NOMO-1 treated with DMSO at 0.1 percent for 48 hours (cell line): ENCODE measurements at regions not wholly inside any gene's neighbourhood (a gene's known extent, or its start where the extent isn't known, plus 50 kb on each side); places are given as distances from the start of the nearest gene placed in this dataset.
"Not testable (repeated sequence)": the region's sequence is repeated elsewhere in the genome, so short reads cannot be mapped to it uniquely, and the experiment has no call there.

ENCODE experiments used
- DNase-seq: peaks from one replicate; lab custom pipeline; 2025; ENCODE audit not compliant: unreplicated experiment; lab: John Stamatoyannopoulos, UW

DNA sequence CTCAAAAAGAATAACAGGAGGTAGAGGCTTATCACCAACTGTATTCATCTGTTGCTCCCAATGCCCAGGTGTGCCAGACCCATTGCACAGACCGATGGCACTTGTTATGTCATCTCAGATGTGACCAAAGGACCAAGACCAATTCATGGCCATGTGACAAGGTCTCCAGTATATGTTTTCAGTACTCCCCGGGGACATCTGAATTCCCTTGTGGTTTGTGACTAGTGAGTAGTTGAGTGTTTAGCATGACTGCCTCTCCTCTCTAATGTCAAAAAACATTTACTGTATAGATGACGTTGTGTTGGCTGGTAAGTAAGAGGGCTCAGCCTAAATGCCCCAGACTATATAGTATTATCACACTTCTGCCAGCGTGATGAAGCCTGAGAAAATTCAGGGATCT is 202.1 kb upstream of the SMIM30 start:
- DNase-seq, result no peak

DNA sequence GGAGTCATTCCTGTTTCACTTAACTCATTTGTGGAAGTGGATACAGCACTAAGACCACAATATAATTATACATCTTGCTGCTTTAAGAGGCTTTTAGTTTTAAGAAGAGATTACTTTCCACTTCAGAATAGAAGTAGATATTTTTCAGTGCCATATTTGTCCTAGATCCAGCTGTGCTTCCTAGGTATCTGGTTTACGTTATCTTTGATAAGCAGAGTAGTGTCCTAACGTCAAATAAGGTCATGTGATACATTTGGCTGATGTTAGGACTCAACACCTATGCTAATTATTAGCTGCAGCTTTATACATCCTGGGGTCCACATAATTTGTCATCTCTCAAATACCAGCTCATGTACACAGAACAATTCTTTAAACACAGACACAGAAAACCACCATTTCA is 196.2 kb upstream of the SMIM30 start:
- DNase-seq, result no peak

DNA sequence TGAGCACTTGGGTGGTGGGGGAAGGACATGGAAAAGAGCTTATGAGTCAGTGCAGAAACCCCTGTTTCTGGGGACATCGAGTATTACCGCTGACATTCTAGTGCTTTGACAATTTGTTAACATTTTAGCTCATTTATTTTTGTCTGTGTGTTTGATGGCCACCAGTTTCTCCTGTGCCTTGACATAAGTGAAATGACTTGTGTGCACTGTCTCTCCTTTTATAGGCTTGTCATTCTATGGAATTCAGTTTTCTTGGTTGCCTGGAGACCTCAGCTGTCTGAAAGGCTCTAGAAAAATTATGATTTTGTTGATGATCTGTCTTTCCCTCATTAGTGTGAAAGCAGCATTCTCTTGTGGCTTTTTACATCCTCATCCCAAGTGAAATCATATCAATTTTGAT is 190.0 kb upstream of the SMIM30 start:
- DNase-seq, result no peak

DNA sequence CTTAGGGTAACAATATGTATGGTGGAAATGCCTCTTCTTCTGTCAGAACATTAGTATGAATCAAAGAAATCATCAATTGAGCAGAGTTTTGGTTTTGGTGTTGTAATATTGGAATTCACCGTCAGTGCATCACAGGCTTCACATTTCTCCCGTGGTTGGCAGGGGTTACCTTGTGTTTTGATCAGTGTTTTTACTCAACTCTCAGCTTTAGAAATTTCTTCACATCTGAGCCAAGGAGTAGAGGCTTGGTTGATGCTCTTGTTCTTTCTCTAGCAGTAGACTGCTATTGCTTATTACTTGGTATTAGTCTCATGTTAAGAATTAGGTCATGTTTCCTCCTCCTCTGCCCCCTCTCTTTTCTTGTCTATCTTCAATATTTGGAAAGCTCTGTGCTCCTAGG is 188.8 kb upstream of the SMIM30 start:
- no peak for DNase-seq

DNA sequence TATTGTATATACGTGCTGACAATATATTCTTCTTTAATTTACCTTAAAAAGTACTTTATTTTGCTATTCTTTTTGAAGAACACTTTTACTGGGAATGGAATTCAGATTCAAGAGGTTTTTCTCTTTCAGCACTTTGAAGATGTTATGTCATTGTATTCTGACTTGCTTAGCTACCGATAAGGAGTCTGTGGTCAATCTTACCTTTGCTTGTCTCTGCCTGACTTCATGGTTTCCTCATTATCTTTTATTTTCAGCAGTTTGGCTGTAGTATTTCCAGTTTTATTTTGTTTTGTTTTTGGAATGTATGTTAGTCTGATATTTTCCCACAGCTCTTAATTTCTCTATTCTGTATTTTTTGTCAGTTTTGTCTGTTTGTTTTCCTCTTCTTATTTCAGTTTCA is 187.9 kb upstream of the SMIM30 start:
- no peak for DNase-seq

DNA sequence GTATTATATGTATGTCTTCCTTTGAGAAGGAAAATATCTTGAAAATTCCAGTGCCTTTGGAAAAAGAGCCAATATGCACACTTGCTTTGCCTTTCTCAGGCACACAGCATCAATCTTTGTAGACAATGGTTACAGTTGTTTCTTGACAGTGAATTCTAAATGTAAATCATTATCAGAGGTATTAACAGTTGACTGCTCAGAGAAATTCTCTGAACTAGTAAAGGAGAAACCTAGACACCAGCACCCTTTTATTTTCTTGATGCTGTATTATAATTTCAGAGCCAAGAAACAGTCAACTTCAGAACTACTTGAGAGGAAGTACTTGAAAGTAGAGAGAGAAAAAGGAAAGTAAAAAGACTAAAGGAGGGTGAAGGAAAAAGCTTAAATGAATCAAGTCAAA is 185.8 kb upstream of the SMIM30 start:
- DNase-seq, result no peak

DNA sequence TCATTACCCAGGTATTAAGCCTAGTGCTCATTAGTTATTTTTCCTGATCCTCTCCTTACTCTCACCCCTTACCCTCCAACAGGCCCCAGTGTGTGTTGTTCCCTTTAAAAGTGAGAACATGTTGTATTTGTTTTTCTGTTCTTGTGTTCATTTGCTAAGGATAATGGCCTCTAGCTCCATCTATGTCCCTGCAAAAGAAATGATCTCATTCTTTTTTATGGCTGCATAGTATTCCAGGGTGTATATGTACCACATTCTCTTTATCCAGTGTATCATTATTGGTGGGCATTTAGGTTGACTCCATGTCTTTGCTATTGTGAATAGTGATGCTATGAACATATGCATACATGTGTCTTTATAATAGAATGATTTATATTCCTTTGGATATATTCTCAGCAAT is 185.0 kb upstream of the SMIM30 start:
- DNase-seq, result not testable (repeated sequence)

DNA sequence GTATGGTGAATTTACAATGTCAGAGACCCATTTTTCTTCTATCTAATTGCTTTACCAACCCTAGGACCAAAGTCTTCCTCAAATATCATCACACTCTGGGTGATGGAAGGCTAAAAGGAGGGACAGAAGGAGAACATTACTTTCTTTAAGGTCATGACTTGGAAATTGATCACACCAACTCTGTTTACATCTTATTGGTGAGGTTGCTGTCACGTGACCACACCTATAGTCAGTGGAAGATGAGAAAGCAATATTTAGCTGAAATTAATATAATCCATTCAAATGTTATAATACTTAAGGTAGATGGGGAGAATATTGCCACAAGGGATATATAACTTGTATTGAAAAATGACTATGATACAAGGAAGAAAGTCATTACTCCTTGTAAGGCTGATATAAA is 183.6 kb upstream of the SMIM30 start:
- DNase-seq, result no peak

DNA sequence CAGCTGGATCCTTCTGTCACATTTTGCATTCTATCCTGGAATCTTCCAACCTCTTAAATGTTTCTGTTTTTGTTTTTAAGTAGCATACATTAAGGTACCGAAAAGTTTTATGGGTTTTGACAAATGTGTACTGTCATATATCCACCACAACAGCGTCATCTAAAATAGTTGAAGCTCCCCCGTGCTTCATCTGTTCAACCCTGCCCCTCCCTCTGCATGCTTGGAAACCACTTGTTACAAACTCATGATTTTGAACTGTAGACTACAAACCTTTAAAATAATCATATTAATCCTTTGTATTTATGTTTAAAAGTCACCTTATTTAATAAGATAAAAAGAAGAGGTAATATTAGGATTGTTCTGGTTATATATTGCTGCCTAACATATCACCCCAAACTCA is 182.8 kb upstream of the SMIM30 start:
- DNase-seq, result no peak

DNA sequence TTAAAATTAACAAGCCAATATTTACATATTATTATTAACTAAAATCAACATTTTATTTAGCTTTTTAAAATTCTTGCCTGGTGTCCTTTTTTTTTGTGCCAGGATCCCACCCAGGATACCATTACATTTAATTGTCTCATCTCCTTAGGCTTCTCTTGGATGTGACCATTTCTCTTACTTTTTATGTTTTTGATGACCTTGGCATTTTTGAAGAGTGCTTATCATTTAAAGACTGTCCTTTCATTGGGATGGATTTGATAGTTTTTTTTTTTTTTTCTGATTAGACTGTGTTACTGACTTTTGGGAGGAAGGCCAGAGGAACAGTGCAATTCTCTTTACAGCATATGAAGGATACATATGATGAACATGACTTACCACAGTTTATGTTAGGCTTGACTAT is 181.4 kb upstream of the SMIM30 start:
- DNase-seq, result no peak

DNA sequence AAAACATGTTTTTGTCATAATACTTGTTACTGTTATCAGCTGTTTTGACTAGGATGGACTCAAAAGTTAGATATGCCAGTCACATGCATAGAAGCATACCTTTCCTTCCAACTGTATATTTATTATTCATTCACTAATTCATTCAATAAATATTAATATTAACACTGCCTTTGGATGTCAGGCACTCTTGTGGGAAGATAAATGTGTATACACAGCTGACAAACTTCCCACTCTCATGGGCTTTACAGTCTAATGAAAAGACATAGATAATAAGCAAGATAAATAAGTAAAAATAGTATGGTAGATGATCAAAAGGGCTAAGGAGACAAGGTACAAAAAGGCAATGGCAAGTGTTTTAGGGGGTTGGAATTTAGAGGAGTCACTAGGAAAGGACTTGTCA is 180.1 kb upstream of the SMIM30 start:
- no peak for DNase-seq

DNA sequence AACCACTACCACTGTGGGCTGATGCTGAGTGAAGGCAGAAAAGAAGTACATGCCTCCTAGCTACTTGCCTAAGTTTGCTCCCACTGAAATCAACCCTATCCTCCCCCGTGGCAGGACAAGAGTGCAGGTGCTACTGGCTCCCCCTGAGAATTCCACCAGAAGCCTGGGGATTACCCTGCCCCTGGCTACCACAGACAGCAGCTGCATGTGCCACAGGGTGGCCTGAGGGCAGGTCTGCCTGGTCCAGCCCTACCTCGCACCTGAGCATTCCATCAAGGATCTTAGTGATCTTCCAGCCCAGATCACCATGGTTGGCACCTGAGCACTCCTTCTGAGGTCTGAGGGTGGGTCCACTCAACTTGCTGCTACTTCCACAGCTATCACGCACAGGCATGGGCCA is 176.4 kb upstream of the SMIM30 start:
- DNase-seq, result no peak

DNA sequence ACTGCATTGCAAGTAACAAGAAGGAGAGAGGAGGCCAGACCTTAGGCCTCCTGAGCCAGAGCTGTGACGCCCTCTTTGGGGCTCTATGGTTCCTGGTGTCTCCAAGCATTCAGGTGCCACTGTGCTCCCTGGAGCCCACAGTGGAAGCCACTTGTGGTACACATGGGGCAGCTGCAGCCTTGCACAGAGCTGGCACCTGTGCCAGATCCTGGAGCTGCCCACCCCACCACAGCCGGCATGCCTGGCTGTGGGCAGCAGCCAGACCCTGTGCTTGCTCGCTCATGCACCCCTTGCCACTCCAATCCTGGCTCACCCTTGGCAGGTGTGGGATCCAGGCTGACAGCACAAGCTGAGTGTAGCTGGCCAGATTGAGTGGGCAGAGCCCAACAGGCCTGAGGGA is 173.8 kb upstream of the SMIM30 start:
- no peak for DNase-seq

DNA sequence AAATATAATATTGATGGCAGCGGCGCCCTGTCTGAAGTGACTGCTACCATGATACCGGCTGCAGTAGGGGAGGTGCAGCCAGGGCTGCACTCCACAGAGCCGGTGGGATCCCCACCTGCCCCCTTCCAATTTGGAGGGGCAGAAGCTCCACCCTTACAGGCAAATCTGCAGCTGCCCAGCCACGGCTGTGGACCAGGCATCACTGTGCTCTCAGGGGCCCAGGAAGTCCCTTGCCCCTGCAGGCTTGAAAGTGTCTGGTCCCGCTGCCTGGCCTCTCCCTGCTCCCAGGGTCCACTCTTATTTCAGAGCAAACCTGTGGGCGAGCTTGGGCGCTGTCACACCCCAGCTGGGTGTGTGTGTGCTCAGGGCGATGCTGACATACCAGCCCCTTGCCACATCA is 172.7 kb upstream of the SMIM30 start:
- DNase-seq, result no peak

DNA sequence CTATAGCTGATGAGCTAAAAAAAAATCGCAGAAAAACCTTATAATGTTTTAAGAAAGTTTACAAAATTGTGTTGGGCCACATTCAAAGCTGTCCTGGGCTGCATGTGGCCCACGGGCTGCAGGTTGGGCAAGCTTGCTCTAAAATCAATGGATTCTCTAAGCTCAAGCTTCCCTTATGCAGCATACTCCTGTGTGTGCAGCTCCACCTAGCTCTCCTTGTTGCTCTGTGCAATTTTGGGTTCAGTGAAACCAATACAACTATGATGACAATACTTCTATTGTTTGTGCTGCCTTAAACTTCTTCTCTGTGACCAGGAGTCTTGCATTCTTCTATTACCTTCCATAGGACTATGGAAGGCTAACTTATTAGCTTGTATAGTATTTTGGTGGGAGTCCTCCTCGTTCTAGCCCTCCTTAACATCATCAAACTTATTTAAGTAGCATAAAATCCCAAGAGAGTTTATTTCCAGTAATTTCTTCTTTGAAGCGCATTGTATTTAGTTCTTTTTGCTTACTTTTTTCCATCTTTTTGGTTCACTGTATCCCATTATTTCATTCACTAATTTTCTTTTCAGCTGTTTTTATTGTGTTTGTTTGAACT is 170.9 kb upstream of the SMIM30 start:
- peak; percentile 28 for DNase-seq

DNA sequence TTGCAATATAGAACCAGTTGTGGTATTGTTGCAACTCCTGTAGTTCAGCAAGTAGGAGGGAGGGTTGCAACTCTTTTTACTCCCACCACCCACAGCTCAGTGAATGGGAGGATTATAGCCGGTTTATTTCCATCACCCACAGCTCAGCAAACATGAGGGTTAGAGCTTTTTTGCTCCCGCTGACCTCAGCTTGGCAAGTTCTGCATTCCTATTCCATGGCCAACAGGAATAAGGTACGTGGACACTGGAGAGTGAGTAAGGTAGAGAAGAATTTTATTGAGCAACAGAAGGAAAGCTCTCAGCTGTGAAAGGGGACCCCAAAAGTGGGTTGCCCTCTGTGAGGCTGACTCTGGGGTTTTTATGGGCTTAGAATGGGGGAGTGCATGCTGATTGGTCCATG is 167.1 kb upstream of the SMIM30 start:
- no peak for DNase-seq

DNA sequence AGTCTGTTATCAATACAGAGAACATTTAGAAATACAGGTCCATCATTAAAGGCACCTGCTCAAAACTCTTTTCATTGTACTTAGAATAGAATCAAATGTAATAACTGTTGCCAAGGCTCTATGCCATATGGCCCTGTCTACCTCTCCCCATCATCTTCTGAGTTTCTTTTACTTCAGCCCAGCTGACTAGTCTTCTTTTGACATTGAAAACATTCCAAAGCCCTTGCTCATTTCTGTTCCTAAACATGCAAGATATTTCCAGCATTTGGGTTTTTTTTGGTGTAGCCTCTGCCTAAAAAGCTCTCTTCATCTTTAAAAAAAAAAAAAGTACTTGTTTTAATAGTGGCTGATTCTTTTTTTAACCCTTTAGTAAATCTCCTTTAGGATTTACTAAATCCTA is 165.5 kb upstream of the SMIM30 start:
- DNase-seq, result no peak

DNA sequence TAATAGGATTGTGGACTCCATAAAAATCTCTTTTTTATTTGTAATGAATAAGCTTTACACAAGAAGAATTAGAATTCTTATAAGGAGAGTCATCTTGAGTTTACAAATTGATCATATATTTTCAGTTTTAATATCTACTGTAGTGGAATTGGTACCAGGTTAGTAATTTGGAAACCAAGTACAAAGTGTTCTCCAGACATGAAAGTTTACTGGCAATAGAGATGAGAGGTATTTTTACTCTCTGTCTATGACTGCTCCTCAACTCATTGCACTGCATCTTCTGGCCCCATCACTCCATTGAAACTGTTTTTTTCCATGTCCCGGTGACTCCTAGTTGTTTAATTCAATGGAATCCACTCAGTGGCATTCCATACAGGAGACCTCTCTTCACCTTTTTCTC is 164.5 kb upstream of the SMIM30 start:
- DNase-seq, result no peak

DNA sequence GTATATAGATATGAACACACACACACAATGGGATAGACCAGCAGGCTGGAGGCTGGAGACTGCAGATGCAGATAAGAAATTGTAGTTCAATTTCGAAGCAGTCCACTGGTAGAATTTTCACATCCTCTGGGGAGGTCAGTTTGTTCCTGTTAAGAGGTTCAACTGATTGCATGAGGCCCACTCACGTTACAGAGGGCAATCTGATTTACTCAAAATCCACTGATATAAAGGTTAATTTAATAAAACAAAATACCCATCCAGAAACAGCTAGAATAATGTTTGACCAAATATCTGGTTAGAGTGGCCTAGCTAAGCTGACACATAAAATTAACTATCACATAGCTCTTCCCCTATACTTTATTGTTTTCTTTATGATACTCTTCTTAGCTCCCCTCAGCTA is 162.9 kb upstream of the SMIM30 start:
- DNase-seq, result no peak

DNA sequence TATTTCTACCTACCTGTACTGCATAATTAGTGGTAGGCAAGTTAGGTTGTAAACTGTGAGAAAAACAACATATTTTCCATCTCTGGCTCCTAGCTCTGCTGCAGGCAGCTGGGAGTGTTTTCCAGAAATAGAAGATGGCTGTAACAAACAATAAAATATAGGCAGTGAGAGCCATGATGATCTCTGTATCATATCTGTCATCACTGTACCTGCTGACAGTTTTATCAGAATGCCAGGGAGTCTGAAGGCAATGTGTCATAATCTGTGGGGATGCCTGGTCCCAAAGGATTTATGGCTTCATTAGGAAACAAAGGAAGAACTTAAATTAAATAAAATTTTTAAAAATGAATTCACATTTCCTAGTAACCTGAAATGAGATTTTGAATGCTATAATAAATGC is 160.9 kb upstream of the SMIM30 start:
- no peak for DNase-seq

DNA sequence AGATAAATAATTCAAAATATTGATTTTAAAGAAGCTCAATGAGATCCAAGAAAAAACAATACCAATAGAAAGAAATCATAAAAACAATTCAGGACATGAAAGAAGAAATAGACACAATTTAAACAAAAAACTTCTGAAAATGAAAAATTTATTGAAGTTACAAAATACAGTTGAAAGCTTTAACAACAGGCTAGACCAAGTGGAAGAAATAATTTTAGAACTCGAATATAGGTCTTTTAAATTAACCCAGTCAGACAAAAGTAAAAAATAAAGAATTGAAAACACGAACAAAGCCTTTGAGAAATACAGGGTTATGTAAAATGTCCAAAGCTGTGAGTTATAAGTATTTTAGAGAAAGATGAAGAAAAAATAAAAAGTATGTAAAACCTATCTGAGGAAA is 152.4 kb upstream of the SMIM30 start:
- no peak for DNase-seq

DNA sequence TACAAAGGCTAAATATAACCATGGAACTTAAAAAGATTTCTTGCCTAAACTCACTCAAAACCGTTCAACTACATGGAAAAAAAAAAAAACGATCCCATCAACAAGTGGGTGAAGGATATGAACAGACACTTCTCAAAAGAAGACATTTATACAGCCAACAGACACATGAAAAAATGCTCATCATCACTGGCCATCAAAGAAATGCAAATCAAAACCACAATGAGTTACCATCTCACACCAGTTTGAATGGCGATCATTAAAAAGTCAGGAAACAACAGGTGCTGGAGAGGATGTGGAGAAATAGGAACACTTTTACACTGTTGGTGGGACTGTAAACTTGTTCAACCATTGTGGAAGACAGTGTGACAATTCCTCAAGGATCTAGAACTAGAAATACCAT is 151.2 kb upstream of the SMIM30 start:
- DNase-seq, result not testable (repeated sequence)

DNA sequence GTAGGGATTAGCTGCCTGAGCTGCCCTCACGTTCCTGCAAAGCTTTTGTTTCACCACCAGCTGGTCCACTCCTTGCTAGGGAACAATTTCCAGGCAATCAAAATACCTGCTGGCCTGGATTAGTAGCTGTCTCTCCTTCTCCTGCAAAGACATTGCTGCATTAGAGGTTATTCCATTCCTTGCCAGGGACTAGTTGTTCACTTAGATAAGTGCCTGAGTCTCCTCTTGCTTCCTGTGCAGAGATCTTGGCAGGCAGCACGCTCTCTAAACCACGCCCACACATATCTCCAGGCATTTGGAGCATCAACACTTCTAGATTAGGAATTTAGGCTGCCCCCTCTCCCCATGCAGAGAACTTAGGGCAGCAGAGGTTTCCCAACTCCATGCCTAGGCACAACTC is 150.4 kb upstream of the SMIM30 start:
- no peak for DNase-seq

DNA sequence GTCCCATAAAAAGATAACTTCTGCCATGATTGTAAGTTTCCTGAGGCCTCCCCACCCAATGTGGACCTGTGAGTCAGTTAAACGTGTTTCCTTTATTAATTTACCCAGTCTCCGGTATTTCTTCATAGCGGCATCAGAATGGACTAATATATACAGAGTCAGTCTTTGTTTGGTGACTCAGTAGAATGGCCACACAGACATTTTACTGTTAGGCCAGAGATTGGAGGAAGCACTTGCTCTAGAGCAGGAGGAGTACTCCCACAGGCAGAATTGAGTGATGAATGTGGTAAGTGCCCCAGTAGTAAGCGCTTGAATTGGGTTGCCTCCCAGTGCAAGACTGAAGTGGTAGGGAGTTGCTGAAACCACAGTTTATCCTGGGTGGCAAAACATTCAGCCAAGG is 149.5 kb upstream of the SMIM30 start:
- DNase-seq, result no peak
